ENCODE measurements at regions not wholly inside any gene's neighbourhood (a gene's known extent, or its start where the extent isn't known, plus 50 kb on each side); places are given as distances from the start of the nearest gene placed in this dataset.

- no peak overlapping the region for H2BK12ac ChIP-seq (ENCODE audit: low read depth, low read length)
- no peaks in the 10 kb centered on the region for H3K79me1 ChIP-seq (ENCODE audit: low read depth, low read length)
- no peaks in the 10 kb centered on the region for H3K9me3 ChIP-seq (ENCODE audit: insufficient read depth in 2 of 2, low read depth in 1 of 2, low read length in 1 of 2)
- no peak overlapping the region for H2AK5ac ChIP-seq (ENCODE audit: low read depth, low read length)
- H3K27me3 ChIP-seq (replicated peaks in 1 of 4; ENCODE audit: control insufficient read depth in 3 of 4, extremely low read depth in 1 of 4, insufficient read depth in 3 of 4, low read length in 3 of 4) = peaks cover 0 to 15% (median 7%) of the 10 kb centered on the region in 4 experiments; a peak in 6 of 7 replicates
- no peak overlapping the region for H4K91ac ChIP-seq (replicated peaks; ENCODE audit: insufficient read length, low read length)
- no peak overlapping the region for H2BK20ac ChIP-seq (ENCODE audit: low read length)
- no peak overlapping the region for H3K18ac ChIP-seq (ENCODE audit: extremely low read depth, low read length)
- H3K23ac ChIP-seq (ENCODE audit: insufficient read length) = no peak overlapping the region
- H3K4ac ChIP-seq (replicated peaks; ENCODE audit: insufficient read length, low read depth, low read length) = no peak overlapping the region
- H3K23me2 ChIP-seq (ENCODE audit: low read depth, low read length) = peaks cover 3% of the 10 kb centered on the region; the same call in 1 of the 2 replicates
- H3K79me2 ChIP-seq (ENCODE audit: control insufficient read depth in 1 of 2, insufficient read depth in 2 of 2, low read length in 2 of 2) = no peaks in the 10 kb centered on the region
- H2AFZ ChIP-seq (ENCODE audit: low read length) = no peak overlapping the region
- no peak overlapping the region for H4K5ac ChIP-seq (ENCODE audit: insufficient read length, low read depth, low read length)
- no peaks in the 10 kb centered on the region for H3K36me3 ChIP-seq (ENCODE audit: control insufficient read depth in 2 of 4, insufficient read depth in 4 of 4, low read length in 3 of 4)
- no peak overlapping the region for H3K56ac ChIP-seq (replicated peaks; ENCODE audit: insufficient read length, low read depth, low read length)
- H3K4me3 ChIP-seq (ENCODE audit: extremely low read depth in 1 of 4, insufficient read depth in 2 of 4, low read depth in 3 of 4, low read length in 4 of 4) = no peak overlapping the region
- H2BK120ac ChIP-seq (replicated peaks; ENCODE audit: low read depth, low read length) = no peak overlapping the region
- no peak overlapping the region for H3K27ac ChIP-seq (ENCODE audit: low read depth, low read length)
- H3K14ac ChIP-seq (ENCODE audit: insufficient read length) = no peak overlapping the region
- peaks cover 0 to 8% (median 2%) of the 10 kb centered on the region in 4 experiments; a peak in 3 of 7 replicates for H3K4me1 ChIP-seq (replicated peaks in 1 of 4; ENCODE audit: control insufficient read depth in 3 of 4, insufficient read depth in 4 of 4, low read length in 3 of 4)
- no peak overlapping the region for H2BK15ac ChIP-seq (ENCODE audit: low read length)
- ChIA-PET POLR2A (ENCODE audit: partially characterized antibody) (no interaction called here), CTCF (ENCODE audit: partially characterized antibody) (interaction anchor here (1.1 to 5.1 kb wide), 5 partner anchors 24 to 75 kb away, joined by 3 to 42 read pairs (median 3); no protein-coding TSS in a partner anchor)
- FAIRE-seq (no peak), DNase-seq (ENCODE audit: low read depth in 1 of 2, low spot score in 2 of 2) (no peak)
- H4K20me1 ChIP-seq (replicated peaks in 1 of 2; ENCODE audit: control insufficient read depth in 1 of 2, insufficient read depth in 2 of 2, low read length in 2 of 2) = peaks cover 3 to 10% of the 10 kb centered on the region in 2 experiments
- TF ChIP-seq EGR1 (IDR thresholded peaks at IDR 0.05; ENCODE audit: borderline replicate concordance, low read depth, low read length) (no peak), E2F6 (IDR thresholded peaks at IDR 0.05) (no peak), CBX8 (IDR thresholded peaks at IDR 0.05; ENCODE audit: borderline replicate concordance, low read depth, low read length) (no peak), TAF7 (optimal IDR thresholded peaks at IDR 0.05; ENCODE audit: borderline replicate concordance, low read depth, low read length) (no peak), NANOG (IDR thresholded peaks at IDR 0.05; ENCODE audit: insufficient read depth, low read depth, low read length, poor library complexity, severe bottlenecking) (no peak), JUND (IDR thresholded peaks at IDR 0.05; ENCODE audit: low read length) (no peak), KDM1A (IDR thresholded peaks at IDR 0.05; ENCODE audit: borderline replicate concordance, low read length) (no peak), CBX5 (IDR thresholded peaks at IDR 0.05; ENCODE audit: low read depth, low read length) (no peak), SAP30 (IDR thresholded peaks at IDR 0.05; ENCODE audit: insufficient read depth, insufficient replicate concordance, low read length) (no peak)
- TF ChIP-seq, protein P1, sequence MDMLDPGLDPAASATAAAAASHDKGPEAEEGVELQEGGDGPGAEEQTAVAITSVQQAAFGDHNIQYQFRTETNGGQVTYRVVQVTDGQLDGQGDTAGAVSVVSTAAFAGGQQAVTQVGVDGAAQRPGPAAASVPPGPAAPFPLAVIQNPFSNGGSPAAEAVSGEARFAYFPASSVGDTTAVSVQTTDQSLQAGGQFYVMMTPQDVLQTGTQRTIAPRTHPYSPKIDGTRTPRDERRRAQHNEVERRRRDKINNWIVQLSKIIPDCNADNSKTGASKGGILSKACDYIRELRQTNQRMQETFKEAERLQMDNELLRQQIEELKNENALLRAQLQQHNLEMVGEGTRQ (IDR thresholded peaks at IDR 0.05; ENCODE audit: low read length) = no peak
- H3K9ac ChIP-seq (replicated peaks in 1 of 4; ENCODE audit: extremely low read depth in 1 of 4, low read depth in 3 of 4, low read length in 3 of 4) = no peak overlapping the region
- no peak overlapping the region for H3K4me2 ChIP-seq (ENCODE audit: insufficient read depth in 1 of 2, low read depth in 2 of 2, low read length in 2 of 2)
- 50% methylated on average over 1 of the region's 1 CpG; no CpG with 5 or more reads in 1 of the 2 experiments for WGBS, 2 experiments (ENCODE audit: extremely low coverage in 1 of 2, insufficient coverage in 1 of 2, insufficient read length in 1 of 2, insufficient replicate concordance in 2 of 2, low coverage in 1 of 2, low lambda C conversion rate in 2 of 2, missing lambda C conversion rate in 1 of 2)
- no peak overlapping the region for H2BK5ac ChIP-seq (ENCODE audit: low read depth, low read length)
- no peak overlapping the region for H4K8ac ChIP-seq (ENCODE audit: extremely low read depth, insufficient read depth, low read length)
These were observed 101.3 kb downstream of the MRM1 start for GRCh38 chr17:36702636-36703035.
